ENCODE measurements at regions not wholly inside any gene's neighbourhood (a gene's known extent, or its start where the extent isn't known, plus 50 kb on each side); places are given as distances from the start of the nearest gene placed in this dataset.

DNA sequence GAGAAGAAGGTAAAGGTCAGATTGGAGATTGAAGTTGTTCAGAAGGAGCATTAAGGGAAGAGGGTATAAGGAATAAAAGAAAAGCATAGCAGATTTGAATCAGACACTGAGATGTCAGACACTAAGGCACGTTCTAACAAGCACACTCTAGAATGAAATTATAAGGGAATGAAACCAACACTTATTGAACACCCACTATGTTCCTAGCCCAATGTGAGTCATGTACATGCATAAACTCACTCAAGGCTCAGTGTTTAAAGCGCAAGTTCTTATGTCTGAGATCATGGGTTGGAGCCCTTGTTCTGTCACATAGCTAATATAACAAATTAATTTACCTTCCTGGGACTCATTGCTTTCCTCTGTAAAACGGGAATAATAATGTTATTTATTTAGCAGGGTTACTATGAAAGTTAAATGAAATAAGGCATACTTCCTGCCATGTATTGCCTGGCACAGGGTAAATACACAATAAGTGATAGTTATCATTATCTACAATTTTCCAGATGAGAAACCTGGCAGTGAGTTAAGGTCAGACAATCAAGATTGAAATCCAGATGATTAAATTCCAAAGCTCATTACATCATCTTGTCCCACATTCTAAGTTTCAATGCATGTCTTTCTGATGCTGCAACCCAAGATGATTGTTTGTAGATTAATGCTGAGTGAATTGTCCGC, 68.3 kb upstream of the DACH1 start:
- no peak for DNase-seq

- DNase-seq = no peak
Measured at GRCh38 chr13:71924931-71925330, 57.9 kb upstream of the DACH1 start.

GRCh38 chr13:71922194-71922593, 55.2 kb upstream of the DACH1 start:
- DNase-seq = no peak

All from stimulated activated naive CD4-positive, alpha-beta T cell (primary cell).